HEK293T (cell line): ENCODE measurements at regions not wholly inside any gene's neighbourhood (a gene's known extent, or its start where the extent isn't known, plus 50 kb on each side); places are given as distances from the start of the nearest gene placed in this dataset.

Experiments used
- CTCF ChIA-PET: fragments of 350-600 bp; formaldehyde crosslinking; extraction: SDS; loops from one replicate; lab custom pipeline; 2021; ENCODE audit warnings: antibody characterized with exemption, inconsistent platforms; lab: Yijun Ruan, JAX
- POLR2A ChIA-PET: fragments of 350-600 bp; formaldehyde crosslinking; extraction: SDS; loops from one replicate; lab custom pipeline; 2020; ENCODE audit warnings: antibody characterized with exemption, inconsistent platforms; lab: Yijun Ruan, JAX
- DNase-seq: peaks from one replicate; pipeline ENCODE4 v3.0.0; 2012; ENCODE audit warnings: mixed read lengths; ENCODE audit errors: extremely low spot score
- ARNT ChIP-seq: fragments of 450-650 bp; IDR thresholded peaks from 2 replicates; pipeline ENCODE4 v1.6.1; 2017; ENCODE audit warnings: mild to moderate bottlenecking
- BHLHE40 ChIP-seq: fragments of 450-650 bp; IDR thresholded peaks from 2 replicates; pipeline ENCODE4 v1.6.1; 2016; ENCODE audit warnings: mild to moderate bottlenecking, moderate library complexity, borderline replicate concordance
- CTBP1 ChIP-seq: fragments of 450-650 bp; IDR thresholded peaks from 2 replicates; pipeline ENCODE4 v1.6.1; 2016; ENCODE audit warnings: borderline replicate concordance
- ELF4 ChIP-seq: fragments of 450-650 bp; IDR thresholded peaks from 2 replicates; pipeline ENCODE4 v1.6.1; 2017; ENCODE audit warnings: antibody characterized with exemption
- FOXA1 ChIP-seq: fragments of 450-650 bp; IDR thresholded peaks from 2 replicates; pipeline ENCODE4 v1.6.1; 2016; ENCODE audit warnings: mild to moderate bottlenecking
- FOXK2 ChIP-seq: fragments of 450-650 bp; IDR thresholded peaks from 2 replicates; pipeline ENCODE4 v1.6.1; 2016; ENCODE audit warnings: mild to moderate bottlenecking
- FOXM1 ChIP-seq: fragments of 450-650 bp; IDR thresholded peaks from 2 replicates; pipeline ENCODE4 v1.6.1; 2017; ENCODE audit warnings: mild to moderate bottlenecking, borderline replicate concordance
- HDGF ChIP-seq: fragments of 450-650 bp; IDR thresholded peaks from 2 replicates; pipeline ENCODE4 v1.6.1; 2017; ENCODE audit warnings: antibody characterized with exemption, borderline replicate concordance
- L3MBTL2 ChIP-seq: fragments of 450-650 bp; conservative IDR thresholded peaks from 2 replicates; pipeline ENCODE4 v1.6.1; 2016; ENCODE audit warnings: mild to moderate bottlenecking
- LEF1 ChIP-seq: fragments of 450-650 bp; IDR thresholded peaks from 2 replicates; pipeline ENCODE4 v1.6.1; 2017; ENCODE audit warnings: mild to moderate bottlenecking, borderline replicate concordance
- NFRKB ChIP-seq: fragments of 450-650 bp; IDR thresholded peaks from 2 replicates; pipeline ENCODE4 v1.6.1; 2016; ENCODE audit warnings: mild to moderate bottlenecking, moderate library complexity
- PKNOX1 ChIP-seq: fragments of 450-650 bp; IDR thresholded peaks from 2 replicates; pipeline ENCODE4 v1.6.1; 2016
- SP1 ChIP-seq: fragments of 450-650 bp; IDR thresholded peaks from 2 replicates; pipeline ENCODE4 v1.6.1; 2017
- SUZ12 ChIP-seq: fragments of 450-650 bp; IDR thresholded peaks from 2 replicates; pipeline ENCODE4 v1.6.1; 2016; ENCODE audit warnings: mild to moderate bottlenecking
- TARDBP ChIP-seq: fragments of 450-650 bp; IDR thresholded peaks from 2 replicates; pipeline ENCODE4 v1.6.1; 2016
- ZNF384 ChIP-seq: fragments of 450-650 bp; IDR thresholded peaks from 2 replicates; pipeline ENCODE4 v1.6.1; 2016

GRCh38 chr5:155068616-155069100 lies 55.1 kb downstream of the KIF4B start:
- CTCF ChIA-PET, result no interaction called here
- no peak for DNase-seq
- POLR2A ChIA-PET, result no interaction called here
- TF ChIP-seq FOXM1 (no peak), FOXK2 (no peak)

- ChIA-PET CTCF (interaction anchor here (1.0 kb wide), 1 partner anchor 20 kb away, joined by 3 read pairs; no protein-coding TSS in a partner anchor), POLR2A (no interaction called here)
- TF ChIP-seq LEF1 (no peak), FOXM1 (no peak), SP1 (no peak), FOXK2 (no peak), TARDBP (no peak), HDGF (no peak), CTBP1 (no peak), SUZ12 (no peak), ZNF384 (no peak), FOXA1 (no peak), ELF4 (no peak), ARNT (no peak), BHLHE40 (no peak), PKNOX1 (no peak), NFRKB (no peak), L3MBTL2 (no peak)
- no peak for DNase-seq
Observed at GRCh38 chr5:155069961-155070360, 56.4 kb downstream of the KIF4B start.

DNA sequence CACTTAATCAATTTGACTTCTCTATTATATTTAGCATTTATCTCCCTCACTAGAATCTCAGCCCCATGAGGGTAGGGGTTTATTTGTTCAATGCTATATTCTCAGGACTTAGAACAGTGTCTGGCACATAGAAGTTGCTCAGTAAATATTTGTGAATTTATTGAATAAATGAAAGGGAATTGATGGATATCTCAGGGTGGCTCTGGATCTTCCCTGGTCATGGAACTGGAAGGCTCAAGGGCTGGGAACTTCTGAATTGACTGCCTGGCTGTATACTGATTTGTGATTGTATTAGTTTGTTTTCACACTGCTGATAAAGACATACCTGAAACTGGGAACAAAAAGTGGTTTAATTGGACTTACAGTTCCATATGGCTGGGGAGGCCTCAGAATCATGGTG lies 57.2 kb downstream of the KIF4B start:
- DNase-seq, result no peak
- ChIA-PET CTCF (no interaction called here), POLR2A (no interaction called here)
- TF ChIP-seq ELF4 (no peak), NFRKB (no peak), PKNOX1 (no peak), SP1 (no peak), FOXA1 (no peak), ARNT (no peak), BHLHE40 (no peak), LEF1 (no peak), HDGF (no peak), L3MBTL2 (no peak), ZNF384 (no peak), CTBP1 (no peak), FOXK2 (no peak)

- POLR2A ChIA-PET, result no interaction called here
- CTCF ChIA-PET, result no interaction called here
- TF ChIP-seq SP1 (no peak), NFRKB (no peak), FOXM1 (no peak), L3MBTL2 (no peak), ZNF384 (no peak), PKNOX1 (no peak), FOXA1 (no peak), FOXK2 (no peak), SUZ12 (no peak), BHLHE40 (no peak), LEF1 (no peak), CTBP1 (no peak), ELF4 (no peak), HDGF (no peak), ARNT (no peak), TARDBP (no peak)
- DNase-seq, result no peak
Observed at GRCh38 chr5:155076379-155076778, 62.8 kb downstream of the KIF4B start.

DNA sequence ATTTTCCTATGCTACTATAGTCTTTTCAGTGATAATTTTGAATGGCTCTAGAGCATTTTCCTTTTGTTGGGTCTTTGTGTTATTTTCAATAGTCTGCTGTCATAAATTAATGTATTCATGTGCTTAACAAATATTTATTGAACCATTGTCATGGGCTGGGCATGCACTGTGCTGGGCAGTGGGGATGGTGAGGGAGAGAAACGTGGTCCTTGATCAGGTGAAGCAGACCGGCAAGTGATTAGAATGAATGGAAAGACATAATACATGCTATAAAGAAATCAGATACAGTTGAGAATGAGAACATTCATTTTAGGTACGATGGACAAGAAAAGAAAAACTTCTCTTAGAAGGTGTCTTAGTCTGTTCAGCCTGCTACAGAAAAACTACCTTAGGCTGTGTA lies 66.1 kb downstream of the KIF4B start:
- ChIA-PET CTCF (no interaction called here), POLR2A (no interaction called here)
- TF ChIP-seq CTBP1 (no peak), ARNT (no peak), FOXK2 (no peak), NFRKB (no peak), LEF1 (no peak), TARDBP (no peak), PKNOX1 (no peak), HDGF (no peak), FOXA1 (no peak), ELF4 (no peak), SUZ12 (no peak), L3MBTL2 (no peak), BHLHE40 (no peak), FOXM1 (no peak), ZNF384 (no peak)
- no peak for DNase-seq
